NCI-H446 treated with DMSO at 0.1 percent for 48 hours (cell line): ENCODE measurements at regions not wholly inside any gene's neighbourhood (a gene's known extent, or its start where the extent isn't known, plus 50 kb on each side); places are given as distances from the start of the nearest gene placed in this dataset.
A peak's percentile ranks its signal among the peaks of the same experiment; 100 is the strongest.

Experiments used
- DNase-seq: peaks from one replicate; lab custom pipeline; 2025; lab: John Stamatoyannopoulos, UW

GRCh38 chr2:18787726-18788125 lies 198.4 kb upstream of the NT5C1B start:
- no peak for DNase-seq

GRCh38 chr2:18784245-18784644 lies 194.9 kb upstream of the NT5C1B start:
- no peak for DNase-seq

GRCh38 chr2:18781541-18782280 lies 192.3 kb upstream of the NT5C1B start:
- no peak for DNase-seq

- DNase-seq, result no peak
Observed at GRCh38 chr2:18777250-18777812, 188.0 kb upstream of the NT5C1B start.

- no peak for DNase-seq
Observed at GRCh38 chr2:18771212-18771611, 181.8 kb upstream of the NT5C1B start.

- DNase-seq, result no peak
Observed at GRCh38 chr2:18763338-18763737, 174.0 kb upstream of the NT5C1B start.

- DNase-seq, result no peak
Observed at GRCh38 chr2:18762667-18763066, 173.3 kb upstream of the NT5C1B start.

- no peak for DNase-seq
Observed at GRCh38 chr2:18754286-18754685, 164.9 kb upstream of the NT5C1B start.

- no peak for DNase-seq
Observed at GRCh38 chr2:18753722-18754121, 164.4 kb upstream of the NT5C1B start.

GRCh38 chr2:18752667-18753422 lies 163.5 kb upstream of the NT5C1B start:
- DNase-seq, result no peak

GRCh38 chr2:18752022-18752493 lies 162.7 kb upstream of the NT5C1B start:
- DNase-seq, result no peak

- no peak for DNase-seq
Observed at GRCh38 chr2:18750672-18751554, 161.5 kb upstream of the NT5C1B start.

GRCh38 chr2:18749912-18750526 lies 160.7 kb upstream of the NT5C1B start:
- no peak for DNase-seq

GRCh38 chr2:18745431-18746272 lies 156.3 kb upstream of the NT5C1B start:
- no peak for DNase-seq

GRCh38 chr2:18741895-18742732 lies 152.7 kb upstream of the NT5C1B start:
- DNase-seq, result peak; percentile 21

- no peak for DNase-seq
Observed at GRCh38 chr2:18741191-18741590, 151.8 kb upstream of the NT5C1B start.

GRCh38 chr2:18740474-18740881 lies 151.1 kb upstream of the NT5C1B start:
- DNase-seq, result no peak

- no peak for DNase-seq
Observed at GRCh38 chr2:18731666-18732065, 142.3 kb upstream of the NT5C1B start.

- DNase-seq, result no peak
Observed at GRCh38 chr2:18724371-18725145, 135.2 kb upstream of the NT5C1B start.
